ENCODE measurements at regions not wholly inside any gene's neighbourhood (a gene's known extent, or its start where the extent isn't known, plus 50 kb on each side); places are given as distances from the start of the nearest gene placed in this dataset.
"Not testable (repeated sequence)": the region's sequence is repeated elsewhere in the genome, so short reads cannot be mapped to it uniquely, and the experiment has no call there.

GRCh38 chr16:63388277-63388676 lies 1352.0 kb upstream of the CDH8 start:
- H3K27me3 ChIP-seq (ENCODE audit: low read depth, low read length); H3K4me1 ChIP-seq (ENCODE audit: control insufficient read depth in 1 of 2, insufficient read depth in 2 of 2, low read length in 2 of 2); H3K36me3 ChIP-seq (ENCODE audit: control insufficient read depth in 1 of 2, insufficient read depth in 2 of 2, low read length in 2 of 2); H3K4me3 ChIP-seq (ENCODE audit: low read depth in 1 of 2, low read length in 2 of 2); H3K27ac ChIP-seq (ENCODE audit: low read length); H3K9me3 ChIP-seq (ENCODE audit: control insufficient read depth in 1 of 2, low read length in 2 of 2): not testable (repeated sequence)

- no peak overlapping the region for H3K27ac ChIP-seq (ENCODE audit: low read length)
- H3K4me3 ChIP-seq (ENCODE audit: low read depth in 1 of 2, low read length in 2 of 2): no peak overlapping the region
- H3K27me3 ChIP-seq (ENCODE audit: low read depth, low read length): no peaks in the 10 kb centered on the region
- H3K9me3 ChIP-seq (ENCODE audit: control insufficient read depth in 1 of 2, low read length in 2 of 2): no peaks in the 10 kb centered on the region
- H3K36me3 ChIP-seq (ENCODE audit: control insufficient read depth in 1 of 2, insufficient read depth in 2 of 2, low read length in 2 of 2): no peaks in the 10 kb centered on the region
- H3K4me1 ChIP-seq (ENCODE audit: control insufficient read depth in 1 of 2, insufficient read depth in 2 of 2, low read length in 2 of 2): no peaks in the 10 kb centered on the region
These were observed 1349.6 kb upstream of the CDH8 start for GRCh38 chr16:63385714-63386432.

GRCh38 chr16:63373744-63374143 lies 1337.5 kb upstream of the CDH8 start:
- no peak overlapping the region for H3K4me3 ChIP-seq (ENCODE audit: low read depth in 1 of 2, low read length in 2 of 2)
- H3K27ac ChIP-seq (ENCODE audit: low read length): no peak overlapping the region
- no peaks in the 10 kb centered on the region for H3K9me3 ChIP-seq (ENCODE audit: control insufficient read depth in 1 of 2, low read length in 2 of 2)
- H3K4me1 ChIP-seq (ENCODE audit: control insufficient read depth in 1 of 2, insufficient read depth in 2 of 2, low read length in 2 of 2): no peaks in the 10 kb centered on the region
- no peaks in the 10 kb centered on the region for H3K27me3 ChIP-seq (ENCODE audit: low read depth, low read length)
- H3K36me3 ChIP-seq (ENCODE audit: control insufficient read depth in 1 of 2, insufficient read depth in 2 of 2, low read length in 2 of 2): no peaks in the 10 kb centered on the region

- Histone ChIP-seq H3K27me3 (ENCODE audit: low read depth, low read length) (no peaks in the 10 kb centered on the region), H3K9me3 (ENCODE audit: control insufficient read depth in 1 of 2, low read length in 2 of 2) (no peaks in the 10 kb centered on the region), H3K4me1 (ENCODE audit: control insufficient read depth in 1 of 2, insufficient read depth in 2 of 2, low read length in 2 of 2) (no peaks in the 10 kb centered on the region), H3K36me3 (ENCODE audit: control insufficient read depth in 1 of 2, insufficient read depth in 2 of 2, low read length in 2 of 2) (no peaks in the 10 kb centered on the region), H3K4me3 (ENCODE audit: low read depth in 1 of 2, low read length in 2 of 2) (no peak overlapping the region), H3K27ac (ENCODE audit: low read length) (no peak overlapping the region)
These were observed 1336.6 kb upstream of the CDH8 start for GRCh38 chr16:63372815-63373214.

GRCh38 chr16:63372283-63372682 lies 1336.0 kb upstream of the CDH8 start:
- no peaks in the 10 kb centered on the region for H3K36me3 ChIP-seq (ENCODE audit: control insufficient read depth in 1 of 2, insufficient read depth in 2 of 2, low read length in 2 of 2)
- no peaks in the 10 kb centered on the region for H3K27me3 ChIP-seq (ENCODE audit: low read depth, low read length)
- no peak overlapping the region for H3K27ac ChIP-seq (ENCODE audit: low read length)
- H3K4me1 ChIP-seq (ENCODE audit: control insufficient read depth in 1 of 2, insufficient read depth in 2 of 2, low read length in 2 of 2): no peaks in the 10 kb centered on the region
- no peak overlapping the region for H3K4me3 ChIP-seq (ENCODE audit: low read depth in 1 of 2, low read length in 2 of 2)
- no peaks in the 10 kb centered on the region for H3K9me3 ChIP-seq (ENCODE audit: control insufficient read depth in 1 of 2, low read length in 2 of 2)

GRCh38 chr16:63365649-63366304 lies 1329.5 kb upstream of the CDH8 start:
- H3K4me1 ChIP-seq (ENCODE audit: control insufficient read depth in 1 of 2, insufficient read depth in 2 of 2, low read length in 2 of 2): no peaks in the 10 kb centered on the region
- H3K4me3 ChIP-seq (ENCODE audit: low read depth in 1 of 2, low read length in 2 of 2): no peak overlapping the region
- H3K9me3 ChIP-seq (ENCODE audit: control insufficient read depth in 1 of 2, low read length in 2 of 2): no peaks in the 10 kb centered on the region
- no peak overlapping the region for H3K27ac ChIP-seq (ENCODE audit: low read length)
- no peaks in the 10 kb centered on the region for H3K36me3 ChIP-seq (ENCODE audit: control insufficient read depth in 1 of 2, insufficient read depth in 2 of 2, low read length in 2 of 2)
- H3K27me3 ChIP-seq (ENCODE audit: low read depth, low read length): no peaks in the 10 kb centered on the region

- no peak overlapping the region for H3K4me3 ChIP-seq (ENCODE audit: low read depth in 1 of 2, low read length in 2 of 2)
- no peaks in the 10 kb centered on the region for H3K27me3 ChIP-seq (ENCODE audit: low read depth, low read length)
- H3K4me1 ChIP-seq (ENCODE audit: control insufficient read depth in 1 of 2, insufficient read depth in 2 of 2, low read length in 2 of 2): no peaks in the 10 kb centered on the region
- no peak overlapping the region for H3K27ac ChIP-seq (ENCODE audit: low read length)
- no peaks in the 10 kb centered on the region for H3K36me3 ChIP-seq (ENCODE audit: control insufficient read depth in 1 of 2, insufficient read depth in 2 of 2, low read length in 2 of 2)
- H3K9me3 ChIP-seq (ENCODE audit: control insufficient read depth in 1 of 2, low read length in 2 of 2): no peaks in the 10 kb centered on the region
These were observed 1327.5 kb upstream of the CDH8 start for GRCh38 chr16:63363738-63364137.

GRCh38 chr16:63361032-63361624 lies 1324.9 kb upstream of the CDH8 start:
- H3K27ac ChIP-seq (ENCODE audit: low read length): no peak overlapping the region
- no peak overlapping the region for H3K4me3 ChIP-seq (ENCODE audit: low read depth in 1 of 2, low read length in 2 of 2)
- H3K27me3 ChIP-seq (ENCODE audit: low read depth, low read length): no peaks in the 10 kb centered on the region
- H3K36me3 ChIP-seq (ENCODE audit: control insufficient read depth in 1 of 2, insufficient read depth in 2 of 2, low read length in 2 of 2): no peaks in the 10 kb centered on the region
- H3K9me3 ChIP-seq (ENCODE audit: control insufficient read depth in 1 of 2, low read length in 2 of 2): no peaks in the 10 kb centered on the region
- no peaks in the 10 kb centered on the region for H3K4me1 ChIP-seq (ENCODE audit: control insufficient read depth in 1 of 2, insufficient read depth in 2 of 2, low read length in 2 of 2)

GRCh38 chr16:63349961-63350360 lies 1313.7 kb upstream of the CDH8 start:
- H3K4me3 ChIP-seq (ENCODE audit: low read depth in 1 of 2, low read length in 2 of 2): no peak overlapping the region
- H3K36me3 ChIP-seq (ENCODE audit: control insufficient read depth in 1 of 2, insufficient read depth in 2 of 2, low read length in 2 of 2): no peaks in the 10 kb centered on the region
- no peaks in the 10 kb centered on the region for H3K27me3 ChIP-seq (ENCODE audit: low read depth, low read length)
- H3K27ac ChIP-seq (ENCODE audit: low read length): no peak overlapping the region
- H3K9me3 ChIP-seq (ENCODE audit: control insufficient read depth in 1 of 2, low read length in 2 of 2): no peaks in the 10 kb centered on the region
- no peaks in the 10 kb centered on the region for H3K4me1 ChIP-seq (ENCODE audit: control insufficient read depth in 1 of 2, insufficient read depth in 2 of 2, low read length in 2 of 2)

- Histone ChIP-seq H3K27me3 (ENCODE audit: low read depth, low read length) (no peaks in the 10 kb centered on the region), H3K9me3 (ENCODE audit: control insufficient read depth in 1 of 2, low read length in 2 of 2) (no peaks in the 10 kb centered on the region), H3K36me3 (ENCODE audit: control insufficient read depth in 1 of 2, insufficient read depth in 2 of 2, low read length in 2 of 2) (no peaks in the 10 kb centered on the region), H3K4me3 (ENCODE audit: low read depth in 1 of 2, low read length in 2 of 2) (no peak overlapping the region), H3K4me1 (ENCODE audit: control insufficient read depth in 1 of 2, insufficient read depth in 2 of 2, low read length in 2 of 2) (no peaks in the 10 kb centered on the region), H3K27ac (ENCODE audit: low read length) (no peak overlapping the region)
These were observed 1309.8 kb upstream of the CDH8 start for GRCh38 chr16:63346000-63346399.

GRCh38 chr16:63337264-63337663 lies 1301.0 kb upstream of the CDH8 start:
- Histone ChIP-seq H3K4me3 (ENCODE audit: low read depth in 1 of 2, low read length in 2 of 2) (no peak overlapping the region), H3K27ac (ENCODE audit: low read length) (no peak overlapping the region), H3K4me1 (ENCODE audit: control insufficient read depth in 1 of 2, insufficient read depth in 2 of 2, low read length in 2 of 2) (no peaks in the 10 kb centered on the region), H3K27me3 (ENCODE audit: low read depth, low read length) (no peaks in the 10 kb centered on the region), H3K36me3 (ENCODE audit: control insufficient read depth in 1 of 2, insufficient read depth in 2 of 2, low read length in 2 of 2) (no peaks in the 10 kb centered on the region), H3K9me3 (ENCODE audit: control insufficient read depth in 1 of 2, low read length in 2 of 2) (no peaks in the 10 kb centered on the region)

All from muscle layer of duodenum (tissue), 2 donors.